Astrocyte of the spinal cord (primary cell): ENCODE measurements at regions not wholly inside any gene's neighbourhood (a gene's known extent, or its start where the extent isn't known, plus 50 kb on each side); places are given as distances from the start of the nearest gene placed in this dataset.

ENCODE experiments used
- DNase-seq: peaks from one replicate; pipeline ENCODE4 v3.0.0; 2011; ENCODE audit warnings: low read depth, low spot score
- H3K4me3 ChIP-seq: 2 replicates; pipeline ENCODE4 v1.5.1; 2011; ENCODE audit warnings: low read depth, mild to moderate bottlenecking, low read length, moderate library complexity
- CTCF ChIP-seq: IDR thresholded peaks from 2 replicates; pipeline ENCODE4 v1.5.1; 2012; ENCODE audit warnings: low read depth, mild to moderate bottlenecking, low read length, inconsistent platforms
- in situ Hi-C: cut with HindIII; loops from 2 replicates; pipeline ENCODE4 v1.10.0; 2017; ENCODE audit warnings: low sequenced_read_pairs

- in situ Hi-C loops = no loop called here
- no peak for DNase-seq
- no peak for TF ChIP-seq CTCF
- H3K4me3 ChIP-seq = no peak overlapping the region
These were observed 176.4 kb downstream of the SHANK2 start for GRCh38 chr11:71075871-71076420.

GRCh38 chr11:71075116-71075720 lies 177.2 kb downstream of the SHANK2 start:
- in situ Hi-C loops = no loop called here
- TF ChIP-seq CTCF = no peak
- H3K4me3 ChIP-seq = no peak overlapping the region
- no peak for DNase-seq

- in situ Hi-C loops = no loop called here
- DNase-seq = no peak
- no peak overlapping the region for H3K4me3 ChIP-seq
- no peak for TF ChIP-seq CTCF
These were observed 180.5 kb downstream of the SHANK2 start for GRCh38 chr11:71071736-71072509.

GRCh38 chr11:71070490-71071453 lies 181.6 kb downstream of the SHANK2 start:
- no peak for TF ChIP-seq CTCF
- no peak overlapping the region for H3K4me3 ChIP-seq
- no peak for DNase-seq
- in situ Hi-C loops = no loop called here

GRCh38 chr11:71068963-71069362 lies 183.4 kb downstream of the SHANK2 start:
- in situ Hi-C loops = no loop called here
- no peak overlapping the region for H3K4me3 ChIP-seq
- TF ChIP-seq CTCF = no peak

GRCh38 chr11:71067753-71068152 lies 184.6 kb downstream of the SHANK2 start:
- in situ Hi-C loops = no loop called here
- no peak overlapping the region for H3K4me3 ChIP-seq
- no peak for TF ChIP-seq CTCF
- no peak for DNase-seq

More at GRCh38 chr11:71068963-71069362, 183.4 kb downstream of the SHANK2 start:
- no peak for DNase-seq
